ENCODE measurements at regions not wholly inside any gene's neighbourhood (a gene's known extent, or its start where the extent isn't known, plus 50 kb on each side); places are given as distances from the start of the nearest gene placed in this dataset.
A peak's percentile ranks its signal among the peaks of the same experiment; 100 is the strongest.
"Not testable (repeated sequence)": the region's sequence is repeated elsewhere in the genome, so short reads cannot be mapped to it uniquely, and the experiment has no call there.

DNA sequence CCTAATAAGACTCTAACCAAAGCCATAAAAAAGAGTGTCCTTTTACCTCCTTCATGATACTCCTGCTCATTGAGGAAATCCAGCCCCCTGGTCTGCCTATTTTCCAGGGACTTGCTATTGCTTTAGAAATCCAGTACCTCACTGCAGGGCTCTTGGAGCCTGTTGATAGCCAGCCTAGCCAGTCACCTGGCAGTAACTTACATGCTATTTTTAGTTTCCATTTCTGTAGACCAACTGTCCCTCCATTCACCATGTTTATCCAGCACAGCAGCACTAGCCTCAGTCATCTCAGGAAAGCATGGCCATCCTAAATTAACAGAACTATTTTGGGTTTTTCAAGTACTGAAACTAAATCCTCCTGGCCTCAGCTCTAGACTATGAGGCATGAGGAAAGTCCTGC, 91.5 kb upstream of the PHF24 start:
- Histone ChIP-seq H3K27ac (ENCODE audit: low read depth, low read length) (no peak overlapping the region), H3K9me3 (ENCODE audit: control insufficient read depth in 5 of 5, low read length in 5 of 5) (peaks cover 0 to 13% (median 11%) of the 10 kb centered on the region in 5 donors), H3K4me3 (ENCODE audit: low read depth in 1 of 5, low read length in 5 of 5) (no peak overlapping the region), H3K27me3 (ENCODE audit: control insufficient read depth in 5 of 5, insufficient read depth in 4 of 5, low read length in 5 of 5) (no peaks in the 10 kb centered on the region), H3K36me3 (ENCODE audit: control insufficient read depth in 5 of 5, insufficient read depth in 5 of 5, low read length in 5 of 5) (no peaks in the 10 kb centered on the region), H3K4me1 (ENCODE audit: control insufficient read depth in 5 of 5, insufficient read depth in 5 of 5, low read length in 5 of 5) (peaks cover 0 to 8% (median 0%) of the 10 kb centered on the region in 5 donors), H3K9ac (ENCODE audit: low read length in 5 of 5) (no peak overlapping the region)

GRCh38 chr9:34863426-34863825, 94.7 kb upstream of the PHF24 start:
- Histone ChIP-seq H3K4me1 (ENCODE audit: control insufficient read depth in 5 of 5, insufficient read depth in 5 of 5, low read length in 5 of 5) (peaks cover 0 to 8% (median 0%) of the 10 kb centered on the region in 5 donors), H3K36me3 (ENCODE audit: control insufficient read depth in 5 of 5, insufficient read depth in 5 of 5, low read length in 5 of 5) (no peaks in the 10 kb centered on the region), H3K9me3 (ENCODE audit: control insufficient read depth in 5 of 5, low read length in 5 of 5) (peaks cover 0 to 16% (median 12%) of the 10 kb centered on the region in 5 donors), H3K4me3 (ENCODE audit: low read depth in 1 of 5, low read length in 5 of 5) (no peak overlapping the region), H3K27me3 (ENCODE audit: control insufficient read depth in 5 of 5, insufficient read depth in 4 of 5, low read length in 5 of 5) (no peaks in the 10 kb centered on the region), H3K27ac (ENCODE audit: low read depth, low read length) (no peak overlapping the region), H3K9ac (ENCODE audit: low read length in 5 of 5) (no peak overlapping the region)

DNA sequence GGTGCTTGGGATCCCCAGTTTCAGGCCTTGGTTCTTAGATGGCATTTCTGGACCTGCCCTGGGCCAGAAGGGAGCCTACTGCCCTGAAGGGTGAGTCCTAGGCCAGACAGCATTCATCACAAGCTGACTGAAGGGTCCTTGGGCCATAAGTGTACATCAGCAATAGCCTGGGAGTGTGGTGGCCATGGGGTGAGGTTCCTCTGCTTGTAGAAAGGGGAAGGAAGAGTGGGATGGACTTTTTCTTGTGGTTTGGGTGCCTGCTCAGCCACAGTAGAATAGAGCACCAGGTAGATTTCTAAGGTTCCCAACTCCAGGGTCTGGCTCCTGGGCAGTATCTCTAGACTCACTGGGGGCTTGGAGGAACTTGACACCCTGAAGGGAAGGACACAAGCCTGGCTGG, 95.2 kb upstream of the PHF24 start:
- H3K27me3 ChIP-seq (ENCODE audit: control insufficient read depth in 5 of 5, insufficient read depth in 4 of 5, low read length in 5 of 5) = no peaks in the 10 kb centered on the region
- H3K36me3 ChIP-seq (ENCODE audit: control insufficient read depth in 5 of 5, insufficient read depth in 5 of 5, low read length in 5 of 5) = no peaks in the 10 kb centered on the region
- no peak overlapping the region for H3K27ac ChIP-seq (ENCODE audit: low read depth, low read length)
- H3K4me3 ChIP-seq (ENCODE audit: low read depth in 1 of 5, low read length in 5 of 5) = no peak overlapping the region
- peaks cover 0 to 8% (median 0%) of the 10 kb centered on the region in 5 donors for H3K4me1 ChIP-seq (ENCODE audit: control insufficient read depth in 5 of 5, insufficient read depth in 5 of 5, low read length in 5 of 5)
- no peak overlapping the region for H3K9ac ChIP-seq (ENCODE audit: low read length in 5 of 5)
- peaks cover 0 to 21% (median 17%) of the 10 kb centered on the region in 5 donors for H3K9me3 ChIP-seq (ENCODE audit: control insufficient read depth in 5 of 5, low read length in 5 of 5)

DNA sequence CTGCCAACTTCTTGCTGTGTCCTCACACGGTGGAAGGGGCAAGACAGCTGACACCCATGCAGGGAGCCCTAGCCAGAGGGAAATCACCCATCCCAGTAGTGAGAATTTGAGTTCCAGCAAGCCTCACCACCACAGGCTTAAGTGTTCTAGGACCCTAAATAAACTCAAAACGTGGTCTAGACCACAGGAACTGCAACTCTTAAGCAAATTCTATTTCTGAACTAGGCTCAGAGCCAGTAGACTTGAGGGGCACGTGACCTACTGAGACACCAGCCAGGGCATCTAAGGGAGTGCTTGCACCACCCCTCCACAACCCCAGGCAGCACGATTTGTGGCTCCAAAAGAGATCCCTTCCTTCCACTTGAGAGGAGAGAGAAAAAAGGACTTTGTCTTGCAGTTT, 96.0 kb upstream of the PHF24 start:
- Histone ChIP-seq H3K27ac (ENCODE audit: low read depth, low read length) (no peak overlapping the region), H3K4me3 (ENCODE audit: low read depth in 1 of 5, low read length in 5 of 5) (no peak overlapping the region), H3K27me3 (ENCODE audit: control insufficient read depth in 5 of 5, insufficient read depth in 4 of 5, low read length in 5 of 5) (no peaks in the 10 kb centered on the region), H3K9ac (ENCODE audit: low read length in 5 of 5) (no peak overlapping the region), H3K36me3 (ENCODE audit: control insufficient read depth in 5 of 5, insufficient read depth in 5 of 5, low read length in 5 of 5) (no peaks in the 10 kb centered on the region), H3K4me1 (ENCODE audit: control insufficient read depth in 5 of 5, insufficient read depth in 5 of 5, low read length in 5 of 5) (peaks cover 0 to 8% (median 0%) of the 10 kb centered on the region in 5 donors), H3K9me3 (ENCODE audit: control insufficient read depth in 5 of 5, low read length in 5 of 5) (peaks cover 3 to 26% (median 22%) of the 10 kb centered on the region in 5 donors)

DNA sequence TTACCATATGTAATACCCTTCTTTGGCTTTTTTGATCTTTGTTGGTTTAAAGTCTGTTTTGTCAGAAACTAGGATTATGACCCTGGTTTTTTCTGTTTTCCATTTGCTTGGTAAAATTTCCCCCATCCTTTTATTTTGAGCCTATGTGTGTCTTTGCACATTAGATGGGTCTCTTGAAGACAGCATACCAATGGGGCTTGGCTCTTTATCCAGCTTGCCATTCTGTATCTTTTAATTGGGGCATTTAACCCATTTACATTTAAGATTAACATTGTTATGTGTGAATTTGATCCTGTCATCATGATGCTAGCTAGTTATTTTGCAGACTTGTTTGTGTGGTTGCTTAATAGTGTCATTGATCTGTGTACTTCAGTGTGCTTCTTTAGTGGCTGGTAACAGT, 103.1 kb upstream of the PHF24 start:
- not testable (repeated sequence) for H3K27me3 ChIP-seq (ENCODE audit: control insufficient read depth in 5 of 5, insufficient read depth in 4 of 5, low read length in 5 of 5); H3K27ac ChIP-seq (ENCODE audit: low read depth, low read length); H3K4me3 ChIP-seq (ENCODE audit: low read depth in 1 of 5, low read length in 5 of 5); H3K4me1 ChIP-seq (ENCODE audit: control insufficient read depth in 5 of 5, insufficient read depth in 5 of 5, low read length in 5 of 5); H3K9ac ChIP-seq (ENCODE audit: low read length in 5 of 5); H3K36me3 ChIP-seq (ENCODE audit: control insufficient read depth in 5 of 5, insufficient read depth in 5 of 5, low read length in 5 of 5)
- H3K9me3 ChIP-seq (ENCODE audit: control insufficient read depth in 5 of 5, low read length in 5 of 5) = peaks cover 3 to 35% (median 30%) of the 10 kb centered on the region in 5 donors

DNA sequence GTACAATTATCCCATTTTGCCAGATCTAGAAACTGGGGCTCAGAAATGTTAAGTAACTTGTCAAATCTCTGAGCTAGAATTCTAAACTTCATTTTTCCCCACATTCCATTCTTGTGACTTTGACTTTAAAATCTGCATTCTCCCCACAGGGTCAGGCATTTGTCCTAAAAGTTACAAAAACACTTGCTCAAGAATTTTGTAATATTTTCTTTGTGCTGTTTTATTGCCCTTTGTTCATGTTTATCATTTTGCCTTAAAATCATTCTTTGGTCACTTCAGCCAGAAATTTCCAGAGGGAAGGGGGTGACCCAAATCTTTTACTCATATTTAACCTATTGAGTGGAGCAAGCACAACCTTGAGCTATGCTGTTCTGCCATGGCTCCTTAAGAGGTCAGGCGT, 120.1 kb upstream of the CCL21 start:
- Histone ChIP-seq H3K9me3 (ENCODE audit: control insufficient read depth in 5 of 5, low read length in 5 of 5) (no peaks in the 10 kb centered on the region), H3K4me3 (ENCODE audit: low read depth in 1 of 5, low read length in 5 of 5) (no peak overlapping the region), H3K27me3 (ENCODE audit: control insufficient read depth in 5 of 5, insufficient read depth in 4 of 5, low read length in 5 of 5) (peaks cover 0 to 9% (median 0%) of the 10 kb centered on the region in 5 donors), H3K27ac (ENCODE audit: low read depth, low read length) (no peak overlapping the region), H3K9ac (ENCODE audit: low read length in 5 of 5) (no peak overlapping the region), H3K4me1 (ENCODE audit: control insufficient read depth in 5 of 5, insufficient read depth in 5 of 5, low read length in 5 of 5) (no peaks in the 10 kb centered on the region), H3K36me3 (ENCODE audit: control insufficient read depth in 5 of 5, insufficient read depth in 5 of 5, low read length in 5 of 5) (no peaks in the 10 kb centered on the region)

DNA sequence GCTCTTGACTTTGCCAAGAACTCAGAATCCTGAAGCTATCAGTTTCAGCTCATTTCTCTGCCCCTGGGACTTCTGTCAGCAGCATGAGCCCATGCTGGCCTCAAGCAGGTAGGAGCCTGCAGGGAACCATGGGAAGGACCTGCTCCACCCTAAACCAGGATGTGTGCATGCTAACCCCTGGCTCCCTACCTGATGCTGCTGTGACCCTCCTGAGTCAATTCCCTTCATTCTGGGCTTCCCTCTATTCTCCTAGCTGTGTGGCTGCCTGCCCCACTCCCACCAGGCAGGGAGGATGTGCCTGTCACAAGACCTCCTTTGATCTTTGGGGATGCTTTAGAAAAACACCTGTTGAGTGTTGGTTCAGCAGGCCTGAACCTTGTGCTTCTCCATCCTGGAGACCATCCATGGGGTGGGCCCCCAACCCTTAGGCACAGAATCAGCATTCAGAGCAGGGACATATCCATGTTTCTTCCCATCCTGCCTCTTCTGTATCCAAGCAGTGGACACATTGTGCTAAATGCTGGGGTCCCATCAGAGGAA, 117.1 kb upstream of the CCL21 start:
- peaks cover 0 to 9% (median 0%) of the 10 kb centered on the region in 5 donors for H3K27me3 ChIP-seq (ENCODE audit: control insufficient read depth in 5 of 5, insufficient read depth in 4 of 5, low read length in 5 of 5)
- no peaks in the 10 kb centered on the region for H3K4me1 ChIP-seq (ENCODE audit: control insufficient read depth in 5 of 5, insufficient read depth in 5 of 5, low read length in 5 of 5)
- no peaks in the 10 kb centered on the region for H3K9me3 ChIP-seq (ENCODE audit: control insufficient read depth in 5 of 5, low read length in 5 of 5)
- H3K36me3 ChIP-seq (ENCODE audit: control insufficient read depth in 5 of 5, insufficient read depth in 5 of 5, low read length in 5 of 5) = no peaks in the 10 kb centered on the region
- H3K27ac ChIP-seq (ENCODE audit: low read depth, low read length) = no peak overlapping the region
- no peak overlapping the region for H3K4me3 ChIP-seq (ENCODE audit: low read depth in 1 of 5, low read length in 5 of 5)
- H3K9ac ChIP-seq (ENCODE audit: low read length in 5 of 5) = no peak overlapping the region

DNA sequence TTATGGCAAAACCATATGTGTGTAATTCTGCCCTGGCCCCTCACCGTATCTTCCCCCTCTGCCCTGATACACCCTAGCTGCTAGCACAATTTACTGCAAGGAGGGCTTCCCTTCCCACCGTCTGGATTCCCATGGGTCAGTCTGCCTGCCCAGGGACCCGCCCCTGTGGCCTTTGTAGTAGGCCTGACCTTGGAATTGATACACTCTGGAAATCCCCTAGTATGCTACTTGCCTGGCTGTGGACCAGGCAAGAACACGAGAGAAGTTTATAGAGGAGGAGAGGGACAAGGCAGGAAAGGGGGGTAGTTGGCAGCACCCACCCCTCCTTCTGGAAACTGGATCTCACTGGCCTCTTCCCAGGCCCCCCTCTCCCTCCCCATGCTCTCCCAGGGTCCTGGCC, 115.8 kb upstream of the CCL21 start:
- Histone ChIP-seq H3K36me3 (ENCODE audit: control insufficient read depth in 5 of 5, insufficient read depth in 5 of 5, low read length in 5 of 5) (no peaks in the 10 kb centered on the region), H3K4me3 (ENCODE audit: low read depth in 1 of 5, low read length in 5 of 5) (no peak overlapping the region), H3K9ac (ENCODE audit: low read length in 5 of 5) (no peak overlapping the region), H3K4me1 (ENCODE audit: control insufficient read depth in 5 of 5, insufficient read depth in 5 of 5, low read length in 5 of 5) (no peaks in the 10 kb centered on the region), H3K27ac (ENCODE audit: low read depth, low read length) (no peak overlapping the region), H3K27me3 (ENCODE audit: control insufficient read depth in 5 of 5, insufficient read depth in 4 of 5, low read length in 5 of 5) (peaks cover 0 to 9% (median 0%) of the 10 kb centered on the region in 5 donors), H3K9me3 (ENCODE audit: control insufficient read depth in 5 of 5, low read length in 5 of 5) (no peaks in the 10 kb centered on the region)

GRCh38 chr9:34823778-34824177, 113.8 kb upstream of the CCL21 start:
- Histone ChIP-seq H3K9ac (ENCODE audit: low read length in 5 of 5) (no peak overlapping the region), H3K4me1 (ENCODE audit: control insufficient read depth in 5 of 5, insufficient read depth in 5 of 5, low read length in 5 of 5) (no peaks in the 10 kb centered on the region), H3K9me3 (ENCODE audit: control insufficient read depth in 5 of 5, low read length in 5 of 5) (peaks cover 0 to 4% (median 3%) of the 10 kb centered on the region in 5 donors), H3K4me3 (ENCODE audit: low read depth in 1 of 5, low read length in 5 of 5) (no peak overlapping the region), H3K36me3 (ENCODE audit: control insufficient read depth in 5 of 5, insufficient read depth in 5 of 5, low read length in 5 of 5) (no peaks in the 10 kb centered on the region), H3K27me3 (ENCODE audit: control insufficient read depth in 5 of 5, insufficient read depth in 4 of 5, low read length in 5 of 5) (peaks cover 0 to 9% (median 0%) of the 10 kb centered on the region in 5 donors), H3K27ac (ENCODE audit: low read depth, low read length) (no peak overlapping the region)

DNA sequence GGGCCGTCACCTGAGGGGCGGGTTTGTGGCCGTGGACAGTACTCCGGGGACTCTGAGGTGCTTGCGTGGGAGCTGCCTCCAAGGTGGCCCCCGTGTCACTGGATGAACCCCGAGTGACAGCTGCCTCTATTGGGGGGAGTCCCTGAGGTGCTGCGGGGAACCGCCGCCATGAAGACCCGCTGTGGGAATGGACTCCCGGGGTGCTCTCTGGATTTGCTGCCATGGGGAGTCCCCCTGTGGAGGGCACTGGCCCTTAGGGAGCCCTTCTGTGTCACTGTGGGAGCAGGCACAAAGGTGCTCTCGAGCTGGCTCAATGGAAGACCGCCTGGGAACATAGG, 100.2 kb upstream of the CCL21 start:
- Histone ChIP-seq H3K27me3 (ENCODE audit: control insufficient read depth in 5 of 5, insufficient read depth in 4 of 5, low read length in 5 of 5) (peaks cover 0 to 14% (median 9%) of the 10 kb centered on the region in 5 donors), H3K9ac (ENCODE audit: low read length in 5 of 5) (no peak overlapping the region), H3K9me3 (ENCODE audit: control insufficient read depth in 5 of 5, low read length in 5 of 5) (peaks cover 8 to 27% (median 10%) of the 10 kb centered on the region in 5 donors), H3K4me3 (ENCODE audit: low read depth in 1 of 5, low read length in 5 of 5) (peak overlapping the region in 1 of 5 donors; percentile 35), H3K36me3 (ENCODE audit: control insufficient read depth in 5 of 5, insufficient read depth in 5 of 5, low read length in 5 of 5) (no peaks in the 10 kb centered on the region), H3K4me1 (ENCODE audit: control insufficient read depth in 5 of 5, insufficient read depth in 5 of 5, low read length in 5 of 5) (peaks cover 0 to 6% (median 5%) of the 10 kb centered on the region in 5 donors), H3K27ac (ENCODE audit: low read depth, low read length) (no peak overlapping the region)
